ENCODE measurements at regions not wholly inside any gene's neighbourhood (a gene's known extent, or its start where the extent isn't known, plus 50 kb on each side); places are given as distances from the start of the nearest gene placed in this dataset.

DNA sequence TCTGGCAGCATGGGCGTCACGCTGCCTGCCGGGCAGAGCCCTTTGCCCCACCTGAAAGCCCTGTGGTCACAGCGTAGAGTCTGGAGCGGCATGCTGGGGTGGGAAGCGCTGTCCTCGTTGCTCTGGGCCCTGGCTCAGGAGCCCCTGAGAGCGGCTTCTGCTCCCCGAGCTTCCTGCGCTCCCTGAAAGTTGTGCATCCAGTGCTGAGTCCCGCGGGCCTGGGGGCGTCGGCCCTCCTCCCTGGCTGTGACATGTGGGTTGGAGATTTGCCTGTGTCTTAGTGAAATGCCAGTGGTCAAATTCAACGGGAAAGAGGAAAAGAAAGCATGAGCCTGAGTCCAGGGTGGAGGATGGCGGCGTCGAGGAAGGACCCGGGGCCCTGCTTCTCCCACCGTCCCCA, 1208.0 kb downstream of the BRD1 start:
- Histone ChIP-seq H3K27ac (no peak overlapping the region), H3K4me1 (peaks cover 0 to 16% (median 7%) of the 10 kb centered on the region in 4 donors), H3K27me3 (no peaks in the 10 kb centered on the region), H3K36me3 (no peaks in the 10 kb centered on the region), H3K9me3 (no peaks in the 10 kb centered on the region), H3K4me3 (no peak overlapping the region)
- intact Hi-C loops (cut with DNase I): no loop called here
- TF ChIP-seq POLR2A (IDR thresholded peaks at IDR 0.05) (no peak), EP300 (IDR thresholded peaks at IDR 0.05) (no peak), POLR2AphosphoS5 (IDR thresholded peaks at IDR 0.05) (no peak)
- TF ChIP-seq, protein P1, sequence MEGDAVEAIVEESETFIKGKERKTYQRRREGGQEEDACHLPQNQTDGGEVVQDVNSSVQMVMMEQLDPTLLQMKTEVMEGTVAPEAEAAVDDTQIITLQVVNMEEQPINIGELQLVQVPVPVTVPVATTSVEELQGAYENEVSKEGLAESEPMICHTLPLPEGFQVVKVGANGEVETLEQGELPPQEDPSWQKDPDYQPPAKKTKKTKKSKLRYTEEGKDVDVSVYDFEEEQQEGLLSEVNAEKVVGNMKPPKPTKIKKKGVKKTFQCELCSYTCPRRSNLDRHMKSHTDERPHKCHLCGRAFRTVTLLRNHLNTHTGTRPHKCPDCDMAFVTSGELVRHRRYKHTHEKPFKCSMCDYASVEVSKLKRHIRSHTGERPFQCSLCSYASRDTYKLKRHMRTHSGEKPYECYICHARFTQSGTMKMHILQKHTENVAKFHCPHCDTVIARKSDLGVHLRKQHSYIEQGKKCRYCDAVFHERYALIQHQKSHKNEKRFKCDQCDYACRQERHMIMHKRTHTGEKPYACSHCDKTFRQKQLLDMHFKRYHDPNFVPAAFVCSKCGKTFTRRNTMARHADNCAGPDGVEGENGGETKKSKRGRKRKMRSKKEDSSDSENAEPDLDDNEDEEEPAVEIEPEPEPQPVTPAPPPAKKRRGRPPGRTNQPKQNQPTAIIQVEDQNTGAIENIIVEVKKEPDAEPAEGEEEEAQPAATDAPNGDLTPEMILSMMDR (IDR thresholded peaks at IDR 0.05): no peak
- WGBS, 2 donors: 81 to 83% methylated on average over 20 of the region's 20 CpGs
- DNase-seq: no peak

- peak; percentile 34 to 77 (median 66) for TF ChIP-seq POLR2AphosphoS5 (IDR thresholded peaks at IDR 0.05)
- TF ChIP-seq, protein P1 (IDR thresholded peaks at IDR 0.05): no peak
- peak in 2 of 4 donors; percentile 47 to 73 for TF ChIP-seq EP300 (IDR thresholded peaks at IDR 0.05)
- TF ChIP-seq POLR2A (IDR thresholded peaks at IDR 0.05): no peak
- Histone ChIP-seq H3K4me3 (no peak overlapping the region), H3K27me3 (no peaks in the 10 kb centered on the region), H3K36me3 (no peaks in the 10 kb centered on the region), H3K4me1 (peaks cover 0 to 16% (median 7%) of the 10 kb centered on the region in 4 donors), H3K27ac (peak overlapping the region in 1 of 4 donors; percentile 25), H3K9me3 (no peaks in the 10 kb centered on the region)
- DNase-seq: peak; percentile 78
- intact Hi-C loops (cut with DNase I): no loop called here
- WGBS, 2 donors: 23 to 64% methylated on average over 18 of the region's 18 CpGs
These were observed 1209.3 kb downstream of the BRD1 start for GRCh38 chr22:48618326-48618725.

DNA sequence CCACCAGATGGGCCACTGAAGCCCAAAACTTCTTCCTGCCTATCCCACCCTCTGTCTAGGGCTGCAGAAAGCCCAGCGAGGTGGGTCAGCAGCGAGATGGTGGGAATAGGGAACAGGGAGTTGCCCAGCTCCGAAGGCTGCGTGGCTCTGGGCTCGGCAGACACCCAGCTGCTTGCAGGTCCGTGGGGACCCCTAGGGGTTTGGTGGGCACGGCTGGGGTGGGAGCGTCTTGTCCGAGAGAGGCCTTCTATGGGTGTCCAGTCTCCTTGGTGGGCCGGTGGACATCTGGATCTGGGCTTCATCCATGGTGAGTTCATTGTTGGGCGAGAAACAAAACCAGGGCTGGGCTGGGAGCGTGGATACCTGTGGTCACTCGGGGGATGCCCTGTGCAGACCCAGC, 1211.0 kb downstream of the BRD1 start:
- intact Hi-C loops (cut with DNase I): no loop called here
- WGBS, 2 donors: 90 to 92% methylated on average over 13 of the region's 13 CpGs

GRCh38 chr22:48615171-48616008, 1212.3 kb downstream of the BRD1 start:
- intact Hi-C loops (cut with DNase I): no loop called here
- no peaks in the 10 kb centered on the region for H3K27me3 ChIP-seq
- no peak for DNase-seq
- no peak overlapping the region for H3K4me3 ChIP-seq
- TF ChIP-seq EP300 (IDR thresholded peaks at IDR 0.05) (no peak), POLR2A (IDR thresholded peaks at IDR 0.05) (no peak), POLR2AphosphoS5 (IDR thresholded peaks at IDR 0.05) (no peak)
- TF ChIP-seq, protein P1 (IDR thresholded peaks at IDR 0.05): no peak
- WGBS, 2 donors: 58 to 75% methylated on average over 22 of the region's 22 CpGs
- no peaks in the 10 kb centered on the region for H3K9me3 ChIP-seq
- no peak overlapping the region for H3K27ac ChIP-seq
- peaks cover 0 to 16% (median 7%) of the 10 kb centered on the region in 4 donors for H3K4me1 ChIP-seq
- H3K36me3 ChIP-seq: no peaks in the 10 kb centered on the region

More for the DNA sequence above, 1211.0 kb downstream of the BRD1 start:
- TF ChIP-seq EP300 (IDR thresholded peaks at IDR 0.05): no peak
- TF ChIP-seq, protein P1 (IDR thresholded peaks at IDR 0.05): no peak
- TF ChIP-seq POLR2AphosphoS5 (IDR thresholded peaks at IDR 0.05): no peak
- no peak for TF ChIP-seq POLR2A (IDR thresholded peaks at IDR 0.05)
- H3K9me3 ChIP-seq: no peaks in the 10 kb centered on the region
- peaks cover 0 to 16% (median 7%) of the 10 kb centered on the region in 4 donors for H3K4me1 ChIP-seq
- H3K36me3 ChIP-seq: no peaks in the 10 kb centered on the region
- no peak overlapping the region for H3K27ac ChIP-seq
- DNase-seq: no peak
- no peak overlapping the region for H3K4me3 ChIP-seq
- no peaks in the 10 kb centered on the region for H3K27me3 ChIP-seq
